HG02678 (cell line): ENCODE measurements at regions not wholly inside any gene's neighbourhood (a gene's known extent, or its start where the extent isn't known, plus 50 kb on each side); places are given as distances from the start of the nearest gene placed in this dataset.

ENCODE experiments used
- ATAC-seq: cut with Tn5 transposase; IDR thresholded peaks from one replicate; pipeline ENCODE4 v1.9.1; 2021; ENCODE audit warnings: mild to moderate bottlenecking, moderate library complexity; ENCODE audit not compliant: unreplicated experiment

GRCh38 chr13:56924401-56924800 is 216.3 kb upstream of the PRR20A start:
- no peak for ATAC-seq

DNA sequence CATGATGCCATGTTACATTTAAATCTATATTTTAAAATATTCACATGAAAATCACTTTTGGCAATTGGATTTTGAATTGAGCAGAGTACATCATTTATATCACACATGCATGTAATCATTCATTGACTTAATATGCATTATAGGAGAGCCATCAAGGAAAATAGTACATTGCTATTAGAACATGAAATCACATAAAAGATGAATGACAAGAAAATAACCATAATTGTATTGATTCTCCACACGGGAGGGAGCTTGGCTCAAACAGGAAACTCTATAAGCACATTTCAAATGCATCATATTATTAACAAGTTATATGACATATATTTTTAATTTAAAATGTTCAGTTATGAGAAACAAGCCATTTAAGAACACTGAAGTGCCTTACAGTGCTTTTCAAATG is 208.6 kb upstream of the PRR20A start:
- no peak for ATAC-seq

GRCh38 chr13:56953965-56954364 is 186.8 kb upstream of the PRR20A start:
- ATAC-seq, result no peak

- no peak for ATAC-seq
These were observed 165.1 kb upstream of the PRR20A start for GRCh38 chr13:56975647-56976046.

- ATAC-seq, result no peak
These were observed 159.9 kb upstream of the PRR20A start for GRCh38 chr13:56980856-56981255.

GRCh38 chr13:56986121-56986520 is 154.6 kb upstream of the PRR20A start:
- ATAC-seq, result no peak

GRCh38 chr13:56988543-56988942 is 152.2 kb upstream of the PRR20A start:
- no peak for ATAC-seq

- ATAC-seq, result no peak
These were observed 137.0 kb upstream of the PRR20A start for GRCh38 chr13:57003682-57004081.

GRCh38 chr13:57017357-57017756 is 123.4 kb upstream of the PRR20A start:
- no peak for ATAC-seq

DNA sequence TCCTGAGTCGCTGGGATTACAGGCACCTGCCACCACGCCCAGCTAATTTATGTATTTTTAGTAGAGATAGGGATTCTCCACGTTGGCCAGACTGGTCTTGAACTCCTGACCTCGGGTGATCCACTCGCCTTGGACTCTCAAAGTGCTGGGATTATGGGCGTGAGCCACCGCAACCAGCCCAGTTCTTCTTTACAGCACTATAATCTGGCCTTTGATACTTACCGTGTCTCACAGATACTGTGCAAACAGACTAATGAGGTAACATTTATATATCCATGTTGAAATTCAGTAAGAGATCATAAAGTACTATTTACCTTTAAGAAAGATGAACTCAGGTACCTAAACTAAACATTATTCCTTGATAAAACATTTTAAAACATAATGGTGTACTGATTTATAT is 121.8 kb upstream of the PRR20A start:
- ATAC-seq, result no peak

GRCh38 chr13:57030671-57031070 is 110.0 kb upstream of the PRR20A start:
- no peak for ATAC-seq

DNA sequence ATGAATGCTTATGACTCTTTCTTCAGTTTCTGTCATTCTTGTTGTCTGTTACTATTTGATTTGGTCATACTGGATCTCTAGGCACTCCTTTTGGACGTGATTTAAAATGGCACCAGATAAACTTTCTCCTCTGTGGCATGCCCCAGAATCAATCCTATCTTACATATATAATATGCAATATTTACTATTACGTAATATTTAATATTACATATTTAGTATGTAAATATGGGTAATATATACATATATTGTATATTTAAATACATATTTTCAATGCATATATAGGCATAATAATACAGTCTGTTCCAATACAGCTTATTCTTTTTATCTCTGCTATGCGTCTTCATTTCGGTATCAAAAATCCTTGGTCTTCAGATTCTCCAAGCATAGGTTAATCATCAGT is 104.4 kb upstream of the PRR20A start:
- no peak for ATAC-seq

DNA sequence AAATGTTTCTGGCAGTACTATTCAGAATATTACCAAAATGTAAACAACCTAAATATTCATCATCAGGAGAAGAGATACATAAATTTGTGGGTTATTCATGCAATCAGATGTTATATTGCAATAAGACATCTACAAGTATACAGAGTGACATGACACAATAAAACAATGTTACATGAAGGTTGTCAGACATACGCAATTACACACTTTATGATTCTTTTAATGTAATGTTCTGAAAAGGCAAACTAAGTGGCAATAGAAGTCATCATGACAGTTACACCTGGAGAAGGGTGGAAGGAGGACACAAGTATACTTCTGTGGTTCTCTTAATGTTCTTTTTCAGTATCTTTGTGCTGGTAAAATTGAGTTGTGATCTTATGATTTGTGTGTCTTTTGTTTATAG is 95.8 kb upstream of the PRR20A start:
- no peak for ATAC-seq

DNA sequence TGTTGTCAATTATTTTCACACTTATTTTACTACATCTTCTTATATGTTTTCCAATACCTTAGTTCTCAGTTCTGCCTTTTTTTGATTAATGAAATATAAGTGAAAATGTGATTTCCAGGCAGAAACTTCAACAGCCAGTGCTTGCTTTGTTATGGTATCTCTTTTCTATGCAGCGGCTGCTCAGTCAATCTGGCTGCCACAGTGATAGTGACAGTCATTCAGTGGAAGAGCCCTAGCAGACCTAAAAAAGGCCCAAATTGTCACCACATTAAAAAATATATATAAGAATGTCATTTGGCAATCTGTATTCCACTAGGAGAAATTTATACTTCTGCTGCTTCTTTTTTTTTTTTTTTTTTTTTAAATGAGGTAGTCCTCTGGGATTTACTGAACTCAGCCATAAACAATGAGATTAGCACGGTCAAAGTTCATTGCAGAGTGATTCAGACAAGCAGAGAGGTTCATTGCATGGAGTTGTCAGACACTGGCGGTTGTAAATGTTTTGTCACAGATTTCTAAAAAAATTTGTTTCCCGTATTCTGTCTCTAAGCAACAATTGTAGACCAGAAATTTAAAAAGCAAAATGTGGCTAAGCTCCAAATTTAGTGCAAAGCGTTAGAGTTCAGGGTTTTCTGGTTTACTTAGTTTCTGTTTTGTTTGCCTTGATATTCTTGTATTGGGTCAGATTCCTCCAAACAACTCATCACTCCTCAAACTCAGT is 94.7 kb upstream of the PRR20A start:
- ATAC-seq, result no peak

DNA sequence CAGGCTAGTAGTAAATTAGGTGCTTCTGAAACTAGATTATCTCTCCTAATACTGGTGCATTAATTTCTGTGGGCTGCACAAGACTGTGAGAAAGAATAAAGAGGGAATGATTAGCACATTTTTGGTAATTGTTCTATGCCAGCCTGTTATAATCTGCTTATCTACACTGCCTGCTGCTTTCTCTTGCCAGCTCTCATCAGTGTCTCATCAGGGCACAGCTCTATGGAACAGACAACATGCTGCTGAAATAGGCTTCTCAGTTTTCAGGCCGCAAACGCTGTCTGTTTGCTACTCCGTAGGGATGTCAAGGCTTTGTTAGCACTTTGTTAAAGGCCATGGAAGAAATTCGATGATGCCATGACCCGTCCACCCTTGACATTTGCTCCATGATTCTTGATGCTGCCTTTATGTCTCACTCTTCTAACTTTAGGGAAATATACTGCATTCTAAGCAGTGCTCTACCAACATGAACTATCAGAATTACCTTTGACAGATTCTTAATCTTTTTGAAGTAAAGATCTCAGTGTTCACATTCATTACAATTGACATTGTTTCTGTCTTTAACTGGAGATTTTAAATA is 84.0 kb upstream of the PRR20A start:
- no peak for ATAC-seq

GRCh38 chr13:57063007-57063406 is 77.7 kb upstream of the PRR20A start:
- ATAC-seq, result no peak

- no peak for ATAC-seq
These were observed 66.7 kb upstream of the PRR20A start for GRCh38 chr13:57073983-57074382.

DNA sequence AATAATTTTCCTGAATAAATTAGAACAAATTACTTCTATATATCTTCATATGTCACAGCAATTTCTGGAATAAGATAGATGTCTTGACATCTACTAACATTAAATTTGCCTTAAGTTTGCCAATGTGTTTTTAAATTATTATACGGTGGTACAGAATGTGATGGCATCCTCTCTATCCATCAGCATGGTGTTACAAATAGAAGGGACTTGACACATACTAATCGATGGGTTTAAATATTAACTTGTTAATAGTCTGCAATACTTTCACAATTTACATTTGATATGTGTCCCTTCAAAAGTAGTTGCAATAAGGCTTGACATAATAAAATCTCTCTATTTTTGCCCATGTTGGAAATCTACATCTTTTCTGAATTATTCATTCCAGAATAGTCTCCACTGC is 65.1 kb upstream of the PRR20A start:
- ATAC-seq, result no peak

- no peak for ATAC-seq
These were observed 53.7 kb upstream of the PRR20A start for GRCh38 chr13:57087006-57087405.
